ENCODE measurements at regions not wholly inside any gene's neighbourhood (a gene's known extent, or its start where the extent isn't known, plus 50 kb on each side); places are given as distances from the start of the nearest gene placed in this dataset.

- CTCF ChIA-PET, result interaction anchor here (0.9 to 2.1 kb wide), 3 partner anchors 10 to 36 kb away, joined by 3 to 5 read pairs (median 4); no protein-coding TSS in a partner anchor
- DNase-seq (ENCODE audit: extremely low spot score), result no peak
- TF ChIP-seq, protein P1, sequence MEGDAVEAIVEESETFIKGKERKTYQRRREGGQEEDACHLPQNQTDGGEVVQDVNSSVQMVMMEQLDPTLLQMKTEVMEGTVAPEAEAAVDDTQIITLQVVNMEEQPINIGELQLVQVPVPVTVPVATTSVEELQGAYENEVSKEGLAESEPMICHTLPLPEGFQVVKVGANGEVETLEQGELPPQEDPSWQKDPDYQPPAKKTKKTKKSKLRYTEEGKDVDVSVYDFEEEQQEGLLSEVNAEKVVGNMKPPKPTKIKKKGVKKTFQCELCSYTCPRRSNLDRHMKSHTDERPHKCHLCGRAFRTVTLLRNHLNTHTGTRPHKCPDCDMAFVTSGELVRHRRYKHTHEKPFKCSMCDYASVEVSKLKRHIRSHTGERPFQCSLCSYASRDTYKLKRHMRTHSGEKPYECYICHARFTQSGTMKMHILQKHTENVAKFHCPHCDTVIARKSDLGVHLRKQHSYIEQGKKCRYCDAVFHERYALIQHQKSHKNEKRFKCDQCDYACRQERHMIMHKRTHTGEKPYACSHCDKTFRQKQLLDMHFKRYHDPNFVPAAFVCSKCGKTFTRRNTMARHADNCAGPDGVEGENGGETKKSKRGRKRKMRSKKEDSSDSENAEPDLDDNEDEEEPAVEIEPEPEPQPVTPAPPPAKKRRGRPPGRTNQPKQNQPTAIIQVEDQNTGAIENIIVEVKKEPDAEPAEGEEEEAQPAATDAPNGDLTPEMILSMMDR (IDR thresholded peaks at IDR 0.05; ENCODE audit: control extremely low read depth, extremely low read depth, low read depth, missing control alignments), result no peak
- POLR2A ChIA-PET, result interaction anchor here (1.0 kb wide), 1 partner anchor 129 kb away, joined by 9 read pairs; no protein-coding TSS in a partner anchor
Measured at GRCh38 chr1:25082995-25083394, 149.3 kb downstream of the SYF2 start.

DNA sequence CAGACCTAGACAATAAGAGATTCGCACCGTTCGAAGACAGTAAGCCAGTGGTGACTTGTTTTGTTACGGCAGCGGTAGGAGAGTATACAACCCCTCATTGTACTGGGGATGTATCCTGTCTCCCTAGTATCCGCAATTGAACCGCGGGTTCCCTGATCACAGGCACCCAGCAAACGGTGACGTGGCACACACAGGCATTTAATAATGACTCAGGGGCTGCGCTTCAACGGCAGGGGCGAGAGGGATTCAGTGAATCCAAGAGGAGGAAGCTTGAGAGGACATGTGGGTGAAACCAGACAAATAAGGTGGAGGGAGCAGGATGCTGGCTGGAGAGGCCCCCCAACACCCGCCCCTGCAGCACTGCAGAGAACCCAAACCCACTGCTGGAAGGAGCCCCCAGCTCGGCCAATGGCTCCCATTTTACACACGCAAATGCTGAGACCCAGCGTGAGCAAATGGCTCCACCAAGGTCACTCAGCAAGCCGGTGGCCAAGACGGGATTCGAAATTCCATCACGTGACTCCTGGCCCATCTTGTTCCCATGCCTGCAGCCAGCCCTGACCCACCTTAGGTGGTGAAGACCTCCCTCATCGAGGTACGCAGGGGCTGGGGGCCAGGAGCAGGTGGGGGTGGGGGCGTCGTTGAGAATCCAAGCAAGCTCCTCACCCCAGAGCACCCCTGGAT, 149.9 kb downstream of the SYF2 start:
- CTCF ChIA-PET, result interaction anchor here (0.9 to 2.9 kb wide), 5 partner anchors 9 to 234 kb away, joined by 3 to 12 read pairs (median 5); no protein-coding TSS in a partner anchor
- POLR2A ChIA-PET, result no interaction called here

GRCh38 chr1:25081496-25081895, 150.8 kb downstream of the SYF2 start:
- ChIA-PET POLR2A (no interaction called here), CTCF (interaction anchor here (1.4 to 2.9 kb wide), 8 partner anchors 9 to 233 kb away, joined by 3 to 12 read pairs (median 6); no protein-coding TSS in a partner anchor)
- no peak for DNase-seq (ENCODE audit: extremely low spot score)
- TF ChIP-seq, protein P1 (IDR thresholded peaks at IDR 0.05; ENCODE audit: control extremely low read depth, extremely low read depth, low read depth, missing control alignments), result no peak

More for the DNA sequence above, 149.9 kb downstream of the SYF2 start:
- no peak for DNase-seq (ENCODE audit: extremely low spot score)
- TF ChIP-seq, protein P1 (IDR thresholded peaks at IDR 0.05; ENCODE audit: control extremely low read depth, extremely low read depth, low read depth, missing control alignments), result no peak

DNA sequence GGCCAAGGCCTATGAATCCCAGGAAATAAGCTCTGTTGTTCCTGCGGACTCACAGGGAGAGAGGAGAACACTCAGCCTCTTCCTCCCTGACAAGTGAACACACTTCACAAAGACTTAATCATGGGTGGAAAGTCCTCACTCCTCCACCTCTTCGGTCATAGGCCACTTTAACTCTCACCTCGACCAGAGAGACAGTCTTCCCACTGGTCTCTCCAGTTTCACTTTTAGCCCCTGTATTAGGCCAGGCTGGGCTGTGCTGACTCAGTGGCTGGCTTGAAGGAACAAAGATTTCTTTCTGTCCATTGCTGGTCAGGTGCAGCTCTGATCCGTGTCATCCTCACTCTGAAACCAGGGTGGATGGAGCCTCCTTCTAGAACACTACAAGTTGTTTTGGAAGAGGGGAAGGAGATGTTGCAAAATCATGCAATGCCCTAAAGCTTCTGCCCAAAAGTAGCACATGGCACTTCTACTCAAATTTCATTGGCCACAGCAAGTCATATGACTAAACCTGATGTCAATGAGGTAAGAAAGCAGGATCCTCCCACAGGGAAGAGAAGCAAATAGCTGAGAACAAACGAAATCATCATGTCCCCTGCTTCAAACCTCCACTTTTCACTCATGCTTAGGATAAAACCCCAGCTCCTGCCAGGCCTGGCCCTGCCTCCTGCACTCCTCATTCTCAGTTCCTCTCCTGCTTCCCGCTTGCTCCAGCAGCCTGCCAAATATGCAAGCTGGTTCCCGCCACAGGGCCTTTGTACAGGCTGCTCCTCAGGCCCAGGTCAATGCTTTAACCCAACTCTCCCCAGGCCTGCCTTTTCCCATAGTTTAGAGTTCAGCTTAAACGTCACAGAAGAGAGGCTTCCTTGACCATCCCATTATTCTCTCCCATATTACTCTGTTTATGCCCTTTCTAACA, 150.5 kb upstream of the RUNX3 start:
- no peak for DNase-seq (ENCODE audit: extremely low spot score)
- TF ChIP-seq, protein P1 (IDR thresholded peaks at IDR 0.05; ENCODE audit: control extremely low read depth, extremely low read depth, low read depth, missing control alignments), result no peak
- POLR2A ChIA-PET, result no interaction called here
- CTCF ChIA-PET, result interaction anchor here (1.3 to 2.9 kb wide), 9 partner anchors 8 to 232 kb away, joined by 3 to 12 read pairs (median 6); no protein-coding TSS in a partner anchor

DNA sequence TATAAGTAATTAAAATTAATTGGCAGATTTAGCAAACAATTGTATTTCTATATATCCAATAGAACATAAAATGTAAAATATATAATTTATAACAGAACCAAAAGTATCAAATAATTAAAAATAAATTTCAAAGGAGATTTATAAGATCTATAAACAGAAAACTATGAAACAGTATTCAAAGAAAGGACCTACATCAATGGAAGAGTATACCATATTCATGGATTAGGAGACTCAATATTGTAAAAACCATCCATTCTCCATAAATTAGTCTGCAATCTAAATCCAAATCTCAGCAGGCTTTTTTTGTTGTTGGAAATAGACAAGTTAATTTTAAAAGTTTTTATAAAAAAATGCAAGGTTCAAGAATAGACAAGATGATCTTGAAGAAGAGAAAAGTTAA, 149.0 kb upstream of the RUNX3 start:
- TF ChIP-seq, protein P1 (IDR thresholded peaks at IDR 0.05; ENCODE audit: control extremely low read depth, extremely low read depth, low read depth, missing control alignments), result no peak
- CTCF ChIA-PET, result no interaction called here
- no peak for DNase-seq (ENCODE audit: extremely low spot score)
- POLR2A ChIA-PET, result no interaction called here
